BJ (cell line): ENCODE measurements at regions not wholly inside any gene's neighbourhood (a gene's known extent, or its start where the extent isn't known, plus 50 kb on each side); places are given as distances from the start of the nearest gene placed in this dataset.

Experiments used
- CTCF ChIA-PET: fragments of 350-600 bp; formaldehyde crosslinking; extraction: SDS; loops from one replicate; lab custom pipeline; 2021; ENCODE audit warnings: antibody characterized with exemption, inconsistent platforms; lab: Yijun Ruan, JAX
- POLR2A ChIA-PET: fragments of 300-600 bp; sonication (Branson Sonifier 250); formaldehyde crosslinking; extraction: SDS; loops from one replicate; lab custom pipeline; 2021; ENCODE audit warnings: antibody characterized with exemption; lab: Charles Lee
- DNase-seq: peaks from one replicate; pipeline ENCODE4 v3.0.0-alpha.2; 2011; ENCODE audit warnings: low read depth
- H3K27me3 ChIP-seq: 2 replicates; pipeline ENCODE4 v1.6.0; 2011; ENCODE audit warnings: low read length; ENCODE audit not compliant: control insufficient read depth, insufficient read depth
- H3K36me3 ChIP-seq: 2 replicates; pipeline ENCODE4 v1.5.1; 2011; ENCODE audit warnings: low read length; ENCODE audit not compliant: control insufficient read depth, insufficient read depth
- H3K4me3 ChIP-seq: 2 replicates; pipeline ENCODE4 v1.5.1; 2011; ENCODE audit warnings: low read depth, mild to moderate bottlenecking, control low read depth, low read length
- TF ChIP-seq, protein P1 (sequence below): IDR thresholded peaks from 2 replicates; pipeline ENCODE4 v1.5.1; 2011; ENCODE audit warnings: low read depth, mild to moderate bottlenecking, control low read depth, inconsistent platforms, low read length, moderate library complexity; ENCODE audit not compliant: insufficient read depth

DNA sequence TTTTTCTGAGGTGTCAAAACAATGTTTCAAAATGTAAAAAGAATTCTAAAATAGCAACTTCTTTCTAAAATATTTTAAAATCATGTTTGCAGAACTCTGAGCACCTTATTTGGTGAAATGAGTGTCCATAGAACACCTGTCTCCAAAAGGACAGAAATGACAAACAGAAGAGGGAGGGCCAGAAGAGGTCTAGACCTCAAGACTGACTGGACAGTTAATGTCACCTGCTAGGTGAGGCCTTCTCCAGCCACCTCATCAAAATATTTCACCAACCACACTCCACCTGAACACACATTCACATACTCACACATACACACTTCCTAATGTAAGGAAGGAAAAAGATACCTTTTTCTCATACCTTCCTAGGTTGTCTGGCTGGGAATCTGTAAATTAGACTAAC, 147.8 kb upstream of the PLEKHA5 start:
- TF ChIP-seq, protein P1, sequence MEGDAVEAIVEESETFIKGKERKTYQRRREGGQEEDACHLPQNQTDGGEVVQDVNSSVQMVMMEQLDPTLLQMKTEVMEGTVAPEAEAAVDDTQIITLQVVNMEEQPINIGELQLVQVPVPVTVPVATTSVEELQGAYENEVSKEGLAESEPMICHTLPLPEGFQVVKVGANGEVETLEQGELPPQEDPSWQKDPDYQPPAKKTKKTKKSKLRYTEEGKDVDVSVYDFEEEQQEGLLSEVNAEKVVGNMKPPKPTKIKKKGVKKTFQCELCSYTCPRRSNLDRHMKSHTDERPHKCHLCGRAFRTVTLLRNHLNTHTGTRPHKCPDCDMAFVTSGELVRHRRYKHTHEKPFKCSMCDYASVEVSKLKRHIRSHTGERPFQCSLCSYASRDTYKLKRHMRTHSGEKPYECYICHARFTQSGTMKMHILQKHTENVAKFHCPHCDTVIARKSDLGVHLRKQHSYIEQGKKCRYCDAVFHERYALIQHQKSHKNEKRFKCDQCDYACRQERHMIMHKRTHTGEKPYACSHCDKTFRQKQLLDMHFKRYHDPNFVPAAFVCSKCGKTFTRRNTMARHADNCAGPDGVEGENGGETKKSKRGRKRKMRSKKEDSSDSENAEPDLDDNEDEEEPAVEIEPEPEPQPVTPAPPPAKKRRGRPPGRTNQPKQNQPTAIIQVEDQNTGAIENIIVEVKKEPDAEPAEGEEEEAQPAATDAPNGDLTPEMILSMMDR, result no peak
- Histone ChIP-seq H3K4me3 (no peak overlapping the region), H3K27me3 (no peaks in the 10 kb centered on the region), H3K36me3 (no peaks in the 10 kb centered on the region)
- no peak for DNase-seq
- ChIA-PET CTCF (no interaction called here), POLR2A (no interaction called here)

DNA sequence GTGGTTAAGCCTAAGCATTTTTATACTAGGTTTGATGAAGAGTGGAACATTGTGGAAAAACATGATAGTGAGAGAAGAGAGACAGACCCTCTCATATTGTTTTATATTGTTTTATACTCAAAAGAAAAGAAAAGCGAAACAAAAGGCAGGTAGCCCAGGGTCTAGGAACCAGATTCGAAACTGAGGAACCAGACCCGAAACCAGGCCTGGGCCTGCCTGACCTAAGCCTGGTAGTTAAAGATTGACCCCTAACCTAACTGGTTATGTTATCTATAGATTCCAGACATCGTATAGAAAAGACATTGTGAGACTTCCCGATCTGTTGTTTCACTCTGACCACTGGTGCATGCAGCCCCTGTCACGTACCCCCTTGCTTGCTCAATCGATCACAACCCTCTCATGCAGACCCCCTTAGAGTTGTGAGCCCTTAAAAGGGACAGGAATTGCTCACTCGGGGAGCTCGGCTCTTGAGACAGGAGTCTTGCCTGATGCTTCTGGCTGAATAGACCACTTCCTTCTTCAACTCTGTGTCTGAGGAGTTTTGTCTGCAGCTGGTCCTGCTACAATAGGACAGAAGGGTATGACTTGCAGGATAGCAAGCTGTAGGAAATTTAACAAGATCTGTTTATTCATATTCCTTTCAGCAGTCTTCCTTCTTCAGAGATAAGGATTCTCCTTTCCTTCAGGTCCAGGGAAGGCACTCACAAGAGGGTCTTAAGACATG, 147.1 kb upstream of the PLEKHA5 start:
- DNase-seq, result no peak
- Histone ChIP-seq H3K4me3 (no peak overlapping the region), H3K27me3 (no peaks in the 10 kb centered on the region), H3K36me3 (no peaks in the 10 kb centered on the region)
- ChIA-PET POLR2A (no interaction called here), CTCF (no interaction called here)
- TF ChIP-seq, protein P1, result no peak

DNA sequence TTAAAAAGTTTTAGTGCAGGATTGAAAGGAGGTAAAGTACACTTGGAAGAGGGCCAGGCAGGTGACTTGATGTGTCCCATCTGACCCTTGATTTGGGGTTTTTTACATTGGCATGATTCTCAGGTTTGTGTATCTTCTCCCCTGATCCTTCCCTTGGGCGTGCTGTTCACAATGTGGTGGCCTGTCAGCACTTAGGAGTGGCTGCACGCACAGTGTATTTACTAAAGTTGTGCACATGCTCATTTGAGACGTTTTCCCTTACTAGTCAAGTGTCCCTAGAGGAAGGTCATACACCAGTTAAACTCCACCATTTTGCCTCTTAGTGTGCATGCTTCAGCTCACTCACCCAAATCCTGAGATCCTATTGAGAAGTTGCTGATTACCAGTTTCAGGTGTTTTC, 145.7 kb upstream of the PLEKHA5 start:
- Histone ChIP-seq H3K4me3 (no peak overlapping the region), H3K36me3 (no peaks in the 10 kb centered on the region), H3K27me3 (no peaks in the 10 kb centered on the region)
- DNase-seq, result no peak
- CTCF ChIA-PET, result no interaction called here
- TF ChIP-seq, protein P1, result no peak
- POLR2A ChIA-PET, result no interaction called here

DNA sequence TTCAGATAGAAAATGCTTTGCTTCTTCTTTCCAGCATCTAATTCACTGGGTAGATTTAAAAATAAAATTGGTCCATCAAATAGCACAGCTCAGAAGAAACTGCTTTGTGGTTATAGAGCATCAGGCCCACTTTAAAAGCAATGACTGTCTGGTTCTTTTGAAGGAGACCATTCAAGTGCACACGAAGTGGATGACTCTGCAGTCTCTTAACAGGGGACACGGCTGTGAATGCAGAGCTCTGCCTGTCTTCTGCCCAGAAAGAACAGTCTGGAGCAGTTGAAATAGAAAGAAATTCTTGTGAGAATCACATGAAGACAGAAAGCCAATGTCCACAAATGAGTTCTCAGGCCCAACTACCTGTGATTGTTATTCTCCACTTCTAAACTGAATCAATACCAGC, 138.7 kb upstream of the PLEKHA5 start:
- no peak overlapping the region for H3K4me3 ChIP-seq
- ChIA-PET CTCF (interaction anchor here (1.3 kb wide), 1 partner anchor 8 kb away, joined by 3 read pairs; no protein-coding TSS in a partner anchor), POLR2A (no interaction called here)
- no peak for DNase-seq
- no peaks in the 10 kb centered on the region for H3K27me3 ChIP-seq
- TF ChIP-seq, protein P1, result no peak
- H3K36me3 ChIP-seq, result no peaks in the 10 kb centered on the region

DNA sequence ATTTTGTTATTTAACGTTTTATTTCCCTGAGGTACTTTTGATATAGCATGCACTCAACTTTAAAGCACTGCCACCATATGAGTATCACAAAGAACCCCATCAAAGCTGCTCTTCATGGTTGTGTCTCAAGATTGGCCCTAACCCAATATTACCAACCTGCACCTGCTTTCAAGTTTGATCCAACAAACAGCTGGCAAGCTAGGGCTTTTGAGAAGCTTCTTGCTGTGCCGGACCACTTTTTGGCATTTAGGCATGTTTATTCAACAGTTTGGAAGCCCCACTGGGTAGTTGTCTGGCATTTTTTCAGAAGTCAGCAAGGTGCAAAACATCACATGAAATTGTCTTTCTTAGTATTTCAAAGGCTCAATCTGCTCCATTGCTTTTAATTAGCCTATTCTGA, 137.2 kb upstream of the PLEKHA5 start:
- TF ChIP-seq, protein P1, result no peak

More for the DNA sequence above, 137.2 kb upstream of the PLEKHA5 start:
- no peak for DNase-seq
- POLR2A ChIA-PET, result no interaction called here
- no peaks in the 10 kb centered on the region for H3K27me3 ChIP-seq
- CTCF ChIA-PET, result interaction anchor here (0.6 kb wide), 1 partner anchor 37 kb away, joined by 3 read pairs; no protein-coding TSS in a partner anchor
- no peaks in the 10 kb centered on the region for H3K36me3 ChIP-seq
- H3K4me3 ChIP-seq, result no peak overlapping the region
